KMS-11 (cell line): ENCODE measurements at regions not wholly inside any gene's neighbourhood (a gene's known extent, or its start where the extent isn't known, plus 50 kb on each side); places are given as distances from the start of the nearest gene placed in this dataset.

Experiments
- H2AFZ ChIP-seq: fragments of 200-600 bp; sonication (generic); 2 replicates; pipeline ENCODE4 v1.6.1; 2016; ENCODE audit warnings: antibody characterized with exemption, mixed run types, low read depth
- H3K27ac ChIP-seq: fragments of 200-600 bp; sonication (generic); 2 replicates; pipeline ENCODE4 v1.6.1; 2016; ENCODE audit warnings: mild to moderate bottlenecking, mixed run types
- H3K27me3 ChIP-seq: fragments of 200-600 bp; sonication (generic); 2 replicates; pipeline ENCODE4 v1.6.1; 2017; ENCODE audit warnings: mild to moderate bottlenecking, low read depth, mixed run types, moderate library complexity; ENCODE audit not compliant: insufficient read depth
- H3K36me3 ChIP-seq: fragments of 200-600 bp; sonication (generic); 2 replicates; pipeline ENCODE4 v1.6.1; 2017; ENCODE audit warnings: mild to moderate bottlenecking, mixed run types; ENCODE audit not compliant: insufficient read depth
- H3K4me1 ChIP-seq: fragments of 200-600 bp; sonication (generic); 2 replicates; pipeline ENCODE4 v1.6.1; 2016; ENCODE audit warnings: mild to moderate bottlenecking, low read depth, mixed run types; ENCODE audit not compliant: poor library complexity, severe bottlenecking
- H3K4me2 ChIP-seq: fragments of 200-600 bp; sonication (generic); 2 replicates; pipeline ENCODE4 v1.7.0; 2016; ENCODE audit warnings: mild to moderate bottlenecking, mixed run types
- H3K4me3 ChIP-seq: fragments of 200-600 bp; sonication (generic); IDR thresholded peaks from 2 replicates; pipeline ENCODE4 v1.6.1; 2017; ENCODE audit warnings: low read depth, low read length, mixed read lengths; ENCODE audit not compliant: insufficient read depth
- H3K79me2 ChIP-seq: fragments of 200-600 bp; sonication (generic); 2 replicates; pipeline ENCODE4 v1.6.1; 2016; ENCODE audit warnings: low read depth, mixed run types; ENCODE audit not compliant: insufficient read depth
- H3K9ac ChIP-seq: fragments of 200-600 bp; sonication (generic); 2 replicates; pipeline ENCODE4 v1.6.1; 2016; ENCODE audit warnings: mild to moderate bottlenecking, mixed run types
- H4K20me1 ChIP-seq: fragments of 200-600 bp; sonication (generic); 2 replicates; pipeline ENCODE4 v1.6.1; 2016; ENCODE audit warnings: mild to moderate bottlenecking, mixed run types; ENCODE audit not compliant: insufficient read depth
- CTCF ChIP-seq: fragments of 200-600 bp; sonication (generic); conservative IDR thresholded peaks from 2 replicates; pipeline ENCODE4 v1.6.1; 2017; ENCODE audit warnings: low read depth, mild to moderate bottlenecking, antibody characterized with exemption, low read length, moderate library complexity, mixed read lengths

DNA sequence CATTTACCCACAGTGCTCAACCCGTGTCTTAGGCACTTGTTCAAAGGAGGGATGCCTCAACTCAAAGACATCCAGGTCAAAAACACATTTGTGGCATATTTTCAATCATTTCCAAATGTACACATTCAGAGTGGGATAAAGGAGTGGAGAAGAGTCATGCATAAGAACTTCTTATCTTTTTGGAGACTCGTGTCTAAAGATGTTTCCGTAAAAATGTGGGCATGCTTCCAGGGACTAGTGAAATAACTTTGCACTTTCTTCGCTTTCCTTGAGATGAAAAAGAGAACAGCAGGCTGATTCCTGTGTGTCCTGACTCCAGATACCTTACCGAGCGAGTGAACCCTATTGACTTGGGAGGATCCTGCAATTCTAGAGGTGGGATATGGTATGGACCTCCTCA is 256.6 kb upstream of the KCNJ16 start:
- Histone ChIP-seq H3K27me3 (no peaks in the 10 kb centered on the region), H3K9ac (no peak overlapping the region), H3K4me1 (no peaks in the 10 kb centered on the region), H3K79me2 (no peaks in the 10 kb centered on the region), H3K27ac (no peak overlapping the region), H3K4me3 (no peak overlapping the region), H4K20me1 (no peaks in the 10 kb centered on the region), H3K4me2 (no peak overlapping the region), H2AFZ (no peak overlapping the region), H3K36me3 (no peaks in the 10 kb centered on the region)
- no peak for TF ChIP-seq CTCF

- Histone ChIP-seq H3K4me1 (no peaks in the 10 kb centered on the region), H3K9ac (no peak overlapping the region), H3K27ac (no peak overlapping the region), H3K4me2 (no peak overlapping the region), H3K4me3 (no peak overlapping the region), H4K20me1 (no peaks in the 10 kb centered on the region), H3K36me3 (no peaks in the 10 kb centered on the region), H3K79me2 (no peaks in the 10 kb centered on the region), H3K27me3 (no peaks in the 10 kb centered on the region), H2AFZ (no peak overlapping the region)
- no peak for TF ChIP-seq CTCF
Measured at GRCh38 chr17:69819316-69820087, 255.5 kb upstream of the KCNJ16 start.

DNA sequence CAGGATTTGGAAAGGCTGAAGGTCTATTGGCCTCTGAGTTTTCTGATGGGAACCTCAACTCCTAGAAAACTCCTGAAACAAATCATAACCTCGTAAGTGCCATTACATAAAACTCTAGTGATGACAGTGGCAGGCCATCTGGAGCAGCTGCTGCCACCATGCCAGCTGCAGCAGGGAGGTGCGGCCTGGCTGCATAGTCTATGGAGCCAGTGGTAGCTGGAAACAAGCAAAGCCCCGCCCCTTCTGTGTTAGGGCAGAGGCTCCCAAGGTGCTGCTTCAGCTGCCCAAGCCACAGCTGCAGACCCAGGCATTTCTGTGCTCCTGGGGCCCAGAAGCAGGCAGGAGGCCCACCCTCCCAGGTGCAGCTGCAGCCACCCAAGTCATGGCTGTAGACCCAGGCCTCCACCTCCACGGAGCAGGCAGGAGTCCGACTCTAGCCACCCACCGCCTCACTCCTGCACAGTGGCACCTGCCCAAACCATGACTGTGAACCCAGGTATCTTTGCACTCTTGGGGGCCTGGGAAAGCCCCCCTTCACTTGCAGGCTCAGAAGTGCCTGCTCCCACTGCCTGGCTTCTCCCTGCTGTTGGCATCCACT is 254.1 kb upstream of the KCNJ16 start:
- H3K4me1 ChIP-seq: no peaks in the 10 kb centered on the region
- H3K9ac ChIP-seq: no peak overlapping the region
- no peaks in the 10 kb centered on the region for H3K79me2 ChIP-seq
- no peak overlapping the region for H3K4me2 ChIP-seq
- no peak overlapping the region for H3K27ac ChIP-seq
- H2AFZ ChIP-seq: no peak overlapping the region
- H3K27me3 ChIP-seq: no peaks in the 10 kb centered on the region
- TF ChIP-seq CTCF: no peak
- H3K4me3 ChIP-seq: no peak overlapping the region
- H3K36me3 ChIP-seq: no peaks in the 10 kb centered on the region
- no peaks in the 10 kb centered on the region for H4K20me1 ChIP-seq

- Histone ChIP-seq H3K4me2 (no peak overlapping the region), H3K36me3 (no peaks in the 10 kb centered on the region), H3K9ac (no peak overlapping the region), H2AFZ (no peak overlapping the region), H3K4me1 (no peaks in the 10 kb centered on the region), H3K27me3 (no peaks in the 10 kb centered on the region), H3K79me2 (no peaks in the 10 kb centered on the region), H3K4me3 (no peak overlapping the region), H3K27ac (no peak overlapping the region), H4K20me1 (no peaks in the 10 kb centered on the region)
- no peak for TF ChIP-seq CTCF
Measured at GRCh38 chr17:69822314-69822875, 252.6 kb upstream of the KCNJ16 start.
